ENCODE measurements at regions not wholly inside any gene's neighbourhood (a gene's known extent, or its start where the extent isn't known, plus 50 kb on each side); places are given as distances from the start of the nearest gene placed in this dataset.

DNA sequence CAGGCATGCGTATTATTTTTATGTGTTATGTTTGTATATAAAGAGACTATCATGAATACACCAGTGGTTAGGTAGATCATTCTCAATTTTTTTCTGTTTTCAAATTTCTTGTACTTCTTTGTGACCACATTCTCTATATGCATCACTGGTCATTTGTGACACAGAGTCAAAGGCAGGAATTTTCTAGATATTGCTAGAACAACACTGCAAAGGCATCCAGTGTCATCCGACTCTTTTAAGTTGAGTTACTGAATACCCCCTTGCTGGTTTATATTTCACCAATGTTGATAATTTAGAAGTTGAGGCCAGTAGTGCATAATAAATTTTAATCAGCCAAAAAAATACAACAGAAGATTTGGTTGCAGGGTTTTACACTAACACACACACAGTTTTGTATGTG lies 351.8 kb downstream of the CASP12 start:
- Histone ChIP-seq H3K4me3 (ENCODE audit: low read depth, low read length) (no peak overlapping the region), H3K27ac (ENCODE audit: low read depth, low read length) (no peak overlapping the region), H3K79me2 (ENCODE audit: control insufficient read depth, insufficient read depth, low read length, poor library complexity) (no peaks in the 10 kb centered on the region), H2BK120ac (ENCODE audit: insufficient read depth, low read length, poor library complexity) (no peak overlapping the region), H3K9me3 (ENCODE audit: insufficient read depth, low read depth, low read length) (peaks cover 2% of the 10 kb centered on the region), H4K8ac (ENCODE audit: low read depth, low read length) (no peak overlapping the region), H4K12ac (ENCODE audit: low read depth, low read length) (no peak overlapping the region), H2AFZ (ENCODE audit: insufficient read depth, low read length, poor library complexity) (no peak overlapping the region), H3K79me1 (ENCODE audit: low read length) (no peaks in the 10 kb centered on the region), H3K36me3 (ENCODE audit: control insufficient read depth in 1 of 2, insufficient read depth in 2 of 2, low read length in 2 of 2) (no peaks in the 10 kb centered on the region), H3K27me3 (ENCODE audit: insufficient read depth, low read length) (no peaks in the 10 kb centered on the region), H3K9ac (ENCODE audit: low read length) (no peak overlapping the region), H3K18ac (ENCODE audit: low read length) (no peak overlapping the region), H2AK5ac (ENCODE audit: low read length) (no peak overlapping the region), H4K91ac (ENCODE audit: low read depth, low read length) (no peak overlapping the region), H2BK12ac (ENCODE audit: low read length) (no peak overlapping the region), H3K4me1 (ENCODE audit: control insufficient read depth in 1 of 2, insufficient read depth in 2 of 2, low read length in 2 of 2) (no peaks in the 10 kb centered on the region), H3K23ac (ENCODE audit: low read length) (no peak overlapping the region), H3K4me2 (ENCODE audit: low read length) (no peak overlapping the region), H3K14ac (ENCODE audit: low read length) (no peak overlapping the region), H3K4ac (ENCODE audit: low read depth, low read length) (no peak overlapping the region), H2BK5ac (ENCODE audit: low read depth, low read length, poor library complexity) (no peak overlapping the region)
- WGBS (ENCODE audit: extremely low coverage, insufficient coverage, insufficient read length), result no CpG with 5 or more reads among the region's 2 CpGs
- DNase-seq, result no peak

DNA sequence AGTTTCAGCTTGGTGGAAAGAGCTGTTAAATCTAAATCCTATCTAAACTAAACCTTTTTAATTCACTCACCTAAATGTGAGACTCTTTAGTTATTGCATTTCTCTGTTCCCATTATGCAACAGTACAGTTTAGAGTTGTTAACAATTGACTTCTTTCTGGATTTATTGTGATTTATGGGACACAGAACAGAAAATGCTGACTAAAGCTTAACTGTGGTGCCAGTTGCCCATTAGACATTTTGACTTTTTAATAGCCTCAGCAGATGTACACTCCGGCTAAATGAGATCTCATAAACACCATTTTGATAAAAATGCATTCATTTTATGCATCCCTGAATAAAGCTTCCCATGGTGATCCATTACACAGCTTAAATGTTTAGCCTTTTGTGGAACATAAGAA lies 356.6 kb downstream of the CASP12 start:
- Histone ChIP-seq H2BK12ac (ENCODE audit: low read length) (no peak overlapping the region), H3K4me1 (ENCODE audit: control insufficient read depth in 1 of 2, insufficient read depth in 2 of 2, low read length in 2 of 2) (no peaks in the 10 kb centered on the region), H4K12ac (ENCODE audit: low read depth, low read length) (no peak overlapping the region)

DNA sequence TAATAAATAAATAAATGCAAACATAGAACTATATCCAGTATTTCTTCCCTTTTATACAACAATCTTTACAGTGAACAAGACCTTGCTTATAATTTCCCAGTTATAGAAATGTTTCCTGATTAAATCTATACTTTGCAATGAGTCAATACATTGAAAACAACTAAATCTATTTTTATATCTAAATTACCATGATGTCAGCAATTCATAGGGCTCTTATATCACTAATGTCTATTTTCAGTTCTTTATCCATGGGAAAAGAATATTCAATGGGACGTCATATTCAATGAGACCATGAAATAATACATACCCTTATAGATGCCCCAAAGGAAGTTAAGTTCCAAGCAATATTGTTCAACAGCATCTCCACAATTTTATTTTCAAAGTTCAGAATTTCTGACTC lies 359.9 kb downstream of the CASP12 start:
- Histone ChIP-seq H2AFZ (ENCODE audit: insufficient read depth, low read length, poor library complexity) (no peak overlapping the region), H3K79me1 (ENCODE audit: low read length) (no peaks in the 10 kb centered on the region), H3K4ac (ENCODE audit: low read depth, low read length) (no peak overlapping the region), H3K36me3 (ENCODE audit: control insufficient read depth in 1 of 2, insufficient read depth in 2 of 2, low read length in 2 of 2) (no peaks in the 10 kb centered on the region), H4K8ac (ENCODE audit: low read depth, low read length) (no peak overlapping the region), H3K4me2 (ENCODE audit: low read length) (no peak overlapping the region), H3K14ac (ENCODE audit: low read length) (no peak overlapping the region), H3K27ac (ENCODE audit: low read depth, low read length) (no peak overlapping the region), H2BK5ac (ENCODE audit: low read depth, low read length, poor library complexity) (no peak overlapping the region), H2AK5ac (ENCODE audit: low read length) (no peak overlapping the region), H2BK12ac (ENCODE audit: low read length) (no peak overlapping the region), H3K18ac (ENCODE audit: low read length) (no peak overlapping the region), H3K4me3 (ENCODE audit: low read depth, low read length) (no peak overlapping the region), H2BK120ac (ENCODE audit: insufficient read depth, low read length, poor library complexity) (no peak overlapping the region), H4K91ac (ENCODE audit: low read depth, low read length) (no peak overlapping the region), H4K12ac (ENCODE audit: low read depth, low read length) (no peak overlapping the region), H3K4me1 (ENCODE audit: control insufficient read depth in 1 of 2, insufficient read depth in 2 of 2, low read length in 2 of 2) (no peaks in the 10 kb centered on the region), H3K27me3 (ENCODE audit: insufficient read depth, low read length) (no peaks in the 10 kb centered on the region), H3K9me3 (ENCODE audit: insufficient read depth, low read depth, low read length) (no peaks in the 10 kb centered on the region), H3K9ac (ENCODE audit: low read length) (no peak overlapping the region), H3K79me2 (ENCODE audit: control insufficient read depth, insufficient read depth, low read length, poor library complexity) (no peaks in the 10 kb centered on the region), H3K23ac (ENCODE audit: low read length) (no peak overlapping the region)
- DNase-seq, result no peak
- no CpG with 5 or more reads among the region's 1 CpG for WGBS (ENCODE audit: extremely low coverage, insufficient coverage, insufficient read length)

More for the DNA sequence above, 356.6 kb downstream of the CASP12 start:
- H3K79me1 ChIP-seq (ENCODE audit: low read length), result no peaks in the 10 kb centered on the region
- H3K4ac ChIP-seq (ENCODE audit: low read depth, low read length), result no peak overlapping the region
- H3K18ac ChIP-seq (ENCODE audit: low read length), result no peak overlapping the region
- no peak overlapping the region for H4K91ac ChIP-seq (ENCODE audit: low read depth, low read length)
- no peak overlapping the region for H4K8ac ChIP-seq (ENCODE audit: low read depth, low read length)
- no peak overlapping the region for H2AK5ac ChIP-seq (ENCODE audit: low read length)
- no CpG with 5 or more reads among the region's 1 CpG for WGBS (ENCODE audit: extremely low coverage, insufficient coverage, insufficient read length)
- no peaks in the 10 kb centered on the region for H3K27me3 ChIP-seq (ENCODE audit: insufficient read depth, low read length)
- H2AFZ ChIP-seq (ENCODE audit: insufficient read depth, low read length, poor library complexity), result no peak overlapping the region
- no peak for DNase-seq
- no peak overlapping the region for H3K23ac ChIP-seq (ENCODE audit: low read length)
- H3K79me2 ChIP-seq (ENCODE audit: control insufficient read depth, insufficient read depth, low read length, poor library complexity), result no peaks in the 10 kb centered on the region
- no peak overlapping the region for H2BK5ac ChIP-seq (ENCODE audit: low read depth, low read length, poor library complexity)
- H3K4me3 ChIP-seq (ENCODE audit: low read depth, low read length), result no peak overlapping the region
- no peak overlapping the region for H2BK120ac ChIP-seq (ENCODE audit: insufficient read depth, low read length, poor library complexity)
- H3K9ac ChIP-seq (ENCODE audit: low read length), result no peak overlapping the region
- no peak overlapping the region for H3K27ac ChIP-seq (ENCODE audit: low read depth, low read length)
- peaks cover 2% of the 10 kb centered on the region for H3K9me3 ChIP-seq (ENCODE audit: insufficient read depth, low read depth, low read length)
- no peaks in the 10 kb centered on the region for H3K36me3 ChIP-seq (ENCODE audit: control insufficient read depth in 1 of 2, insufficient read depth in 2 of 2, low read length in 2 of 2)
- no peak overlapping the region for H3K14ac ChIP-seq (ENCODE audit: low read length)
- H3K4me2 ChIP-seq (ENCODE audit: low read length), result no peak overlapping the region

DNA sequence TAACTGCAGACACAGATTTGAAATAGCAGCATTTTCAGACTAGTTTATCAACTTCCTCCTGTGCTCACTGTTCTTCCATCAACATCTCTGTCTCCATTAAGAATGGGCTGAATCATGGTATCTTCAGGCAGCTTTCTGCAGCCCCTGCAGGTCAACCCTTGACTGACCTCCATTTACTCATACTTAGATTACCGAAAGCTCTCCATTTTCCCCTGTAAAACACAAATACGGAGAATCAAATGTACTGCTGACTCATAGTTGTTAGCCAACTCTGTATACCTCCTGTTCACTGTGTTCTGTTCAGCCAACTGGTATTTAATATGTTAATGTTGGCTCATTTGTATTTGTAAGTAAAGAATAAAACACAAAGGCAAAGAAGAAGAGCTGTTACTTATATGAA lies 364.0 kb downstream of the CASP12 start:
- Histone ChIP-seq H2AK5ac (ENCODE audit: low read length) (no peak overlapping the region), H2BK120ac (ENCODE audit: insufficient read depth, low read length, poor library complexity) (no peak overlapping the region), H3K9ac (ENCODE audit: low read length) (no peak overlapping the region), H3K18ac (ENCODE audit: low read length) (no peak overlapping the region), H3K4ac (ENCODE audit: low read depth, low read length) (no peak overlapping the region), H3K4me2 (ENCODE audit: low read length) (no peak overlapping the region), H3K36me3 (ENCODE audit: control insufficient read depth in 1 of 2, insufficient read depth in 2 of 2, low read length in 2 of 2) (no peaks in the 10 kb centered on the region), H2BK12ac (ENCODE audit: low read length) (no peak overlapping the region), H2AFZ (ENCODE audit: insufficient read depth, low read length, poor library complexity) (no peak overlapping the region), H3K27ac (ENCODE audit: low read depth, low read length) (no peak overlapping the region), H3K4me3 (ENCODE audit: low read depth, low read length) (no peak overlapping the region), H4K12ac (ENCODE audit: low read depth, low read length) (no peak overlapping the region), H3K27me3 (ENCODE audit: insufficient read depth, low read length) (no peaks in the 10 kb centered on the region), H3K79me1 (ENCODE audit: low read length) (no peaks in the 10 kb centered on the region), H3K9me3 (ENCODE audit: insufficient read depth, low read depth, low read length) (no peaks in the 10 kb centered on the region), H3K79me2 (ENCODE audit: control insufficient read depth, insufficient read depth, low read length, poor library complexity) (no peaks in the 10 kb centered on the region), H3K23ac (ENCODE audit: low read length) (no peak overlapping the region), H4K8ac (ENCODE audit: low read depth, low read length) (no peak overlapping the region), H3K4me1 (ENCODE audit: control insufficient read depth in 1 of 2, insufficient read depth in 2 of 2, low read length in 2 of 2) (no peaks in the 10 kb centered on the region), H3K14ac (ENCODE audit: low read length) (no peak overlapping the region), H4K91ac (ENCODE audit: low read depth, low read length) (no peak overlapping the region), H2BK5ac (ENCODE audit: low read depth, low read length, poor library complexity) (no peak overlapping the region)
- no peak for DNase-seq
- no CpG with 5 or more reads among the region's 2 CpGs for WGBS (ENCODE audit: extremely low coverage, insufficient coverage, insufficient read length)

Measured in trophoblast cell (in vitro differentiated cells and primary cell).